HG02852 (cell line): ENCODE measurements at regions not wholly inside any gene's neighbourhood (a gene's known extent, or its start where the extent isn't known, plus 50 kb on each side); places are given as distances from the start of the nearest gene placed in this dataset.
"Not testable (repeated sequence)": the region's sequence is repeated elsewhere in the genome, so short reads cannot be mapped to it uniquely, and the experiment has no call there.

Experiments used
- ATAC-seq: cut with Tn5 transposase; IDR thresholded peaks from one replicate; pipeline ENCODE4 v1.9.1; 2021; ENCODE audit warnings: mild to moderate bottlenecking, moderate library complexity; ENCODE audit not compliant: unreplicated experiment

DNA sequence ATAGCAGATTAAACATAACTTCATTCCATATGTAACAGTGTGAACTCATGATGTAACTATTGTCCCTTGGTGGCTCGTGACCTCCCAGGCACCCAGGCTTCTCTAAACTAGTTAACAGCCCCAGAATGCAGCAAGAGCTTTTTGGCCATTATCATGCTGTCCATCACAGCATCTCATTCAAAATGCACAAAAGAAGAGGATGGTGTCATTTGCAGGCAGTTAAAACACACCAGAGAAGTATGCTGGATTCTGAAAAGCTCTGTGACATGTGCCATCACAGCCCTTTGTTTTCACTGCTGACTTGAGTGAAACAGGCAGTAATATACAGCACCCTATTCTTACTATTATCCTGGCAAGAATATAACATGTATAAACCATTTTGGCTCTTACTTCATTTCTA, 117.6 kb upstream of the CHMP2B start:
- no peak for ATAC-seq

DNA sequence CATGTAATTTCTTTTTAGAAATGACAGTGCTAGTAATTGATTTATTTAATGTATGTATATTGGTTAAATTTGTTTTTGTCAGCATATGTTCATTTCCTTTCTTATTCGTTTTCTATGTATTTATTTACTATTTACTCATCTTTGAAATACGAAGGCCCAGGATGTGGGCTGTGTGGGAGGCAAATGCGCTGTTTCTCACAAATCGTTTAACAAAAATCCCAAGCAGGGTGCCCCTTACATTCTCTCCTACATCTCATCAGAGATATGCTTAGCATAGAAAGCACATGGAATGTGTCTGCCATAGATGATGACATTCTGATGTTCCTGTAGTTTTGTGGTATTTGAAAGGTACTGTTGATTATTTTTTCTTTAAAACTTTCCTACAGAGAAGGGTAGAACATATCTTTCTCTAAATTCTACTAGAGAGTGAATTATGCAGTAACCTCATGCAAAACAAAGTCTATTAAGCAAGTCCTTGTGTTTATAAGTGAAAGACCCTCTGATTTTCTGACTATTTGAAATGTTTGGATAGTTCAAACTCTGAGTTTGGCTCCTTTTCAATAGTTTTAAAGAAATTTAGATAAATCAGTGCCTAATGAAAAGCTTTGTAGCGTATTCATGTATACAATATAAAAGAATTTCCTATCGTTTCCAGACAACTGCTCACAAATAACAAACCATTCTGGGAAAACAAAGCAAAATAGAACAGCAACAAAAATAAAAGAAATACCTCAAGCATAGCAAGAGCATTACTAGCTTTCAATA, 111.1 kb upstream of the VGLL3 start:
- ATAC-seq: no peak

GRCh38 chr3:87097733-87098132, 106.8 kb upstream of the VGLL3 start:
- not testable (repeated sequence) for ATAC-seq

DNA sequence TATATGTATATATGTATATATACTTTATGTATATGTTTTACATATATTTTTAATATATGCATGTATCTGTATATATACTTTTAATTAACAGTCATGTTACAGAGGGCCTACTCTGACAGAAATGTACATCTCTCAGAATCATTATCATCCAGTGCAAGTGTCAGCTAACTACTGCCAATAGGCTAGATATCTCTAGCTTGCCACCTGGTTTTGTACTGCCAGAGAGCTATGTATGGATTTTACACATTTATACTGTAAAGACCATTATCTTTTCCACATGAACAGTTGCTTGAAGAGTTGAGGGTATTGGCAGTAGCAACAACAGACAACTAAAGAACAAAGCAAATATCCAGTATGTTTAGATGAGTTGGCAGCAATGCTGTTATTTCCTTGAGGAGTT, 99.7 kb upstream of the VGLL3 start:
- no peak for ATAC-seq

GRCh38 chr3:87088993-87089841, 98.3 kb upstream of the VGLL3 start:
- peak; percentile 68 for ATAC-seq

- ATAC-seq: peak; percentile 15
Measured at GRCh38 chr3:87088430-87088992, 97.6 kb upstream of the VGLL3 start.

DNA sequence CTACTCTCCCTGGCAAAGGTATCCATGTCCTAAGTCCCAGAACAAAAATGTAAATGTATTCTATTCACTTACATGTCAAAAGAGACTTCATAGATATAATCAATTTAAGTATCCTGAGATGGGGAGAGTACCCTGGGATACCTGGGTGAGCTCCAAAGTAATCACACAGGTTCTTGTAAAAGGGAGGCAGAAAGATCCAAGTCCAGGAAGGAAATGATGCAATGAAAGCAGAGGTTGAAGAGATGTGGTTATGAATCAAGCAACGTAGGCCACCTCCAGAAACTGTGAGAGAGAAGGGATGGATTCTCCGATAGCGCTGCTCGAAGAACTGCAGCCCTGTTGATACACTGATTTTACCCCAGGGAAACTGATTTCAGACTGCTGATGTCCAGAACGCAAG, 93.9 kb upstream of the VGLL3 start:
- no peak for ATAC-seq

- peak; percentile 88 for ATAC-seq
Measured at GRCh38 chr3:87082796-87083440, 92.0 kb upstream of the VGLL3 start.

GRCh38 chr3:87077355-87077754, 86.4 kb upstream of the VGLL3 start:
- ATAC-seq: no peak

DNA sequence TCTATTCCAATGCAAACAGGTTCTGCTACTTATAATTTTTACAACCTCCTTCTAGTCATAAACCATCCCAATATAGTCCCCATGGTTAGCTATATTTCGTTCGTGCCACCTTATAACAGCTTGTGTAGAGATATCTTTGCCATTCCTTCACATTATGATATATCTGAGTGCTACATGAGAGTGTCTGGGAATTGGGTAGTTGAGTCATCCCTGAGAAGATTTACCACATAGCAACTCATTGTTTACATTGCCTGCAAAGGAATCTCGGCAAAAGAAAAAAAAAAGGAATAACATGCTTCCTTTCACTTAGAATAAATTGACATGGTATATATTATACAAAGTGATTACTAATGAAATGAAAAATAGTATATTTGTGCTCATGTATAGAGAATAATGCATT, 86.0 kb upstream of the VGLL3 start:
- no peak for ATAC-seq

DNA sequence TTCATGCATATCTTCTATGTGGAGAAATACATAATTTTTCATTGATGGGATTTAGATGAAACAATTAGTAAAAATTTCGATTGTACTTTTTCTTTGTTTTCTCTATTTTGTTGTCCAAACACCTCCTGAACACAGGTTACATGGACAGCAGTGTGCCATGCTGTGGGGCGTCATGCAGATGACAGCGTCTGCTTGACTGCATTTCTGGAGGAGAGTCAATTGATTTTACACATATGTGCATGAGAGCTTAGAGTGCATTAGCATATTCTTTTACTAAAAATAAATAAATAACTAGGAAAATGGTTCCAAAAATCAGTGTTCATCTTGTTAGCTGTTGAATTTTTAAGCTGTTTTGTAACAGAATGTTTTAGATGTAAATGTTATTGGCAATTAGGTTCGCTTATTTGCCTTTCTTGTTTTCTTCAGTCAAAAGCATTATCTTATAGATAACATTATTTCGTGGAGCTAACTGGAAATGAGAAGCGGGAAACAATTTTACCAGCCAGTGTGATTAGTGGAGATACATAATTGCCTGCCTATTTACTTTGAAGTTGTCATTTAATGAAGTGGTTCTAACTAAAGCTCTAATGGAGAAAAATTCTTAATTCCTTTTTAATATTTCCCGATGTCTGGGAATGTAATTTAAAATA, 82.7 kb upstream of the VGLL3 start:
- ATAC-seq: no peak

DNA sequence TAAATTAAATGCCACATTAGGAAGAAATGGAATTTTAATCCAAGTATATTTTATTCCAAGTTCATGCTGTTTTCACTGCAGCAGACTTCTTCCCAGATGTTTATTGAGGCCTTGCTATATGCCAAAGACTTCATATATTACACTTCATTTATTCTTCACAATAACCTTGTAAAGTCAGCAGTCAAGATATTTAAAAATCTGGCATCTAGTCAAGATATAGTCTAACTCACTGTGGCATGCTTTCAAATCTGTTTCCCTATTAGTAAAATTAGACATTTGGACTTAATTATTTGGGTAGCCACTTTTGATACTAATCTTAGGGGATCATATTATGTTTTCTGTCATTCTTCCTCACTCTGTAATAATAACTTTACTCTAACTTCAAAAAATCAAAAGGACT, 81.5 kb upstream of the VGLL3 start:
- ATAC-seq: no peak

DNA sequence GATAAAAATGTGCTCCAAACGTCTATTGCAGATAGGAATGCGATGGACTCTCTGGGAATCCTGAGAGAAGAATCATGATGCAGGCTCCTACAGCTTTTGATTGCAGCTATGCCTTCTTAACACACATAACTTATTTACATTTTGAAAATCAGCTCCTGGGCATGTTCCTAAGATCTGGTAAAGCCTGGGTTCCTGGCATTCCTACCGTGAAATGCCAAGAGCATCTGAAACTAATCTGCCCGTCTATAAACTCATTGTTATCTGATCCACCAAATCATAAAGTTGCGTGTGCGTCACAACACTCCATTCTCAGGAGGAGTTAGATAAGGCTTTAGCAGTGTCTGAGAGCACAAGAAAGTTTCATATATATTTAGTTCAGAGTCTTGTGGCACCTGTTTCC, 79.0 kb upstream of the VGLL3 start:
- ATAC-seq: no peak

DNA sequence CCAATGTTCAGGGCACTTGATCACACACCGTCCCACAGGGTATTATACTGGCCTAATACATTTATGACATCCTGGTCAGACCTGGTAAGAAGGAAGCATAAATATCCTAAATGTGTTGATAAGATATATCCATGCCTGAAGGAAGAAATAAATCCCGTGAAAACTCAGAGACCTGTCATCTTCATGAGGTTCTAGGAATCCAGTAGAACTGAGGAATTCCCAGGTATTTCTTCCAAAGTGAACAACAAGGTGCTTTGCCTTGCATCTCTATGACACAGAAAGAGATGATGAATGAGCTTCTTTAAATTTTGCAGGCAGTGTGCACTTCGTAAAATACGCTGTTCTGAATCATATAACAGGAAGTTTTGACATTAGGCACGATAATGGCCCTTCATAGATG, 78.1 kb upstream of the VGLL3 start:
- ATAC-seq: no peak

DNA sequence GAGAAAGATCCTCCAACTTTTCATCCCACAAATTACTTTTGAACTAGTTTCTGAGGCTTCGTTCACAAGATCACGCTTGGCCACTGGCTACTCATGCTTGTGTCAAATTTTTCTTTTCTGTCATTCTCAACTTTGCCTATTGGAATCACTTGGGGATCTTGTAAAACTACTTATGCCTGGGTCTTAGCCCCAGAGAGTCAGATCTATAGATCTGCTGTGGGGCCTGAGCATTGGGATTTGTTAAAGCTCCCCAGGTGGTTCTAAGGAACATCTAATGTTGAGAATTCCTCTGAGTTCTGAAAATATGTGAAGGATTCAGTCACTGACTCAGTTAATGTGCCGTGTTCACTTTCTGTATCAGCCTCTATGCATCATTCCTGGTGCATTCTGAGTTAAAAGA, 71.7 kb upstream of the VGLL3 start:
- ATAC-seq: no peak

DNA sequence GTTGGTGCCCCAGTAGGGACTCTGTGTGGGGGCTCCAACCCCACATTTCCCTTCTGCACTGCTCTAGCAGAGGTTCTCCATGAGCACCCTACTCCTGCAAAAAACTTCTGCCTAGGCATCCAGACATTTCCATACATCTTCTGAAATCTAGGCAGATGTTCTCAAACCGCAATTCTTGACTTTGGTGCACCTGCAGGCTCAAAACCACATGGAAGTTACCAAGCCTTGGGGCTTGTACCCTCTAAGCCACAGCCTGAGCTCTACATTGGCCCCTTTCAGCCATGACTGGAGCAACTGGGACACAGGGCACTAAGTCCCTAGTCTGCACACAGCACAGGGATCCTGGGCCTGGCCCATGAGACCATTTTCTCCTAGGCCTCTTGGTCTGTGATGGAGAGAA, 66.5 kb upstream of the VGLL3 start:
- ATAC-seq: no peak

GRCh38 chr3:87053553-87053952, 62.6 kb upstream of the VGLL3 start:
- no peak for ATAC-seq

GRCh38 chr3:87052499-87053260, 61.7 kb upstream of the VGLL3 start:
- no peak for ATAC-seq

DNA sequence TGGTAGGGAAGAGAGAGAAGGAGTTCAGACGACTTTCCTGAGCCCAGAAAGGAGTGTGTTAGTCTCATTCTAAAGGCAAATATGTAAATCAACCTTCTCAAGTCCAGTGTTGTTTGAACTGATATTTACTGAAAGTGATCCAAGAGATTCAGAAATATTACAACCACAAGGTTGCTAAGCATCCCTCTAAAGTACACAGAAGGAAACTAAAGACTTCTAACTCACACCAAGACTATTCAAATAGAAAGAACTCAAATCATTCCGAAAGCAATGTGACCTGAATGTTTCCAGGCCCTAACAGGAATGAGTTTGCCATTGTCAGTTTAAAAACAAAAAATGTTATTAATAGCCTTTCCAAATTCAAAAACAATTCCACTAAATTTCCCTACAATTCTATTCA, 56.9 kb upstream of the VGLL3 start:
- ATAC-seq: peak; percentile 89

GRCh38 chr3:87046241-87046640, 55.3 kb upstream of the VGLL3 start:
- no peak for ATAC-seq
